ENCODE measurements at regions not wholly inside any gene's neighbourhood (a gene's known extent, or its start where the extent isn't known, plus 50 kb on each side); places are given as distances from the start of the nearest gene placed in this dataset.

GRCh38 chr3:82509106-82509842 is 747.8 kb upstream of the GBE1 start:
- H3K9me3 Mint-ChIP-seq = peaks cover 4 to 33% (median 22%) of the 10 kb centered on the region in 6 donors
- no peaks in the 10 kb centered on the region for H3K4me1 Mint-ChIP-seq
- H3K4me3 Mint-ChIP-seq = no peak overlapping the region
- H3K36me3 Mint-ChIP-seq = no peaks in the 10 kb centered on the region
- H3K27ac Mint-ChIP-seq = no peak overlapping the region
- no peaks in the 10 kb centered on the region for H3K27me3 Mint-ChIP-seq (ENCODE audit: low read depth in 3 of 3)
- no peak for DNase-seq

DNA sequence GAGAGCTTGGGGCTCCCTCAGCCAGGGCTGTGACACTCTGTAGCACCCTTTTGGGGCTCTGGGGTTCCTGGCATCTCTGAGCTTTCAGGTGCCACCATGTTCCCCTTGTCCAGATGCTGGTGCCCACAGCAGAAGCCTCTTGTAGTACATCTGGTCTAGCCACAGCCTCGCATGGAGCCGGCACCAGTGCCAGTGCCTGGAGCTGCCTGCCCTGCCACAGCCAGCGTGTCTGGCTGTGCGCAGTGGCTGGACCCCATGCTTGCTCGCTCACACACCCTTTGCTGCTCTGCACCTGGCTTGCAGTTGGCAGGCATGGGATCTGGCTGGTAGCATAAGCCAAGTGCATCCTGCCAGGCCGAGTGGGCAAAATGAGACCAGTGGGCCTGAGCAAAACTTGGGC is 744.8 kb upstream of the GBE1 start:
- Mint-ChIP-seq H3K27me3 (ENCODE audit: low read depth in 3 of 3) (no peaks in the 10 kb centered on the region), H3K36me3 (peaks cover 0 to 5% (median 0%) of the 10 kb centered on the region in 3 donors), H3K9me3 (peaks cover 4 to 22% (median 20%) of the 10 kb centered on the region in 6 donors), H3K4me3 (no peak overlapping the region), H3K27ac (no peak overlapping the region), H3K4me1 (no peaks in the 10 kb centered on the region)
- DNase-seq = no peak

DNA sequence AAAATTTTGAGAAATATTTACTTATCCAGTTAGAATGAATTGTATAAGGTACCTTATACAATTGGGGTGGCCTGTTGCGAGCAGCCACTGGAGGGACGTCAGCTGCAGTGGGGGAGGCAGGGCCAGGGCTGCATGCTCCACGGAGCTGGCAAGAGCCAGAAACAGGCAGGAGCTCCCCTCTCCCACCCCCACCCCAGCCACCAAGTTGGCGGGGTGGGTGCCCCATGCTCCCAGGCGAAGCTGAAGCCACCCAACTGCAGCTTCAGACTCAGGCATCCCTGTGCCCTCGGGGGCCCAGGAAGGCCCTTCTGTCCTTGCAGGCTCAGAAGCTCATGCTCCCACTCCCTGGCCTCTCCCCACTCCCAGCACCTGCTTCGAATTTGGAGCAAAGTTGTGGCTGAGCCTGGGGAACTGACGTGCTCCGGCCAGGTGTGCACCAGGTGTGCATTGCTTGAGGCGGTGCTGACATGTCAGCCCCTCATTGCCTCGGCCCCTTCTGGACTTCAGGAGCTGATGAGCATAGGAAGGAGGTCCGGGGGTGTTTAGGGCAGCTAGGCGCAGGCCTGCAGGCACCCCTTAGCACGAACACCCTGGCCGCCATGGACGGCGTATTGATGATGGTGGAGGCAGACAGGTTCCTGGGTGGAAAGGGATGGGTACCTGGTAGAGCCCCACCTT is 743.8 kb upstream of the GBE1 start:
- DNase-seq = no peak
- Mint-ChIP-seq H3K4me3 (no peak overlapping the region), H3K9me3 (peaks cover 4 to 26% (median 20%) of the 10 kb centered on the region in 6 donors), H3K4me1 (no peaks in the 10 kb centered on the region), H3K27ac (no peak overlapping the region), H3K27me3 (ENCODE audit: low read depth in 3 of 3) (no peaks in the 10 kb centered on the region), H3K36me3 (peaks cover 0 to 5% (median 0%) of the 10 kb centered on the region in 3 donors)

- no peaks in the 10 kb centered on the region for H3K27me3 Mint-ChIP-seq (ENCODE audit: low read depth in 3 of 3)
- peaks cover 0 to 5% (median 0%) of the 10 kb centered on the region in 3 donors for H3K36me3 Mint-ChIP-seq
- H3K27ac Mint-ChIP-seq = no peak overlapping the region
- no peak overlapping the region for H3K4me3 Mint-ChIP-seq
- no peak for DNase-seq
- no peaks in the 10 kb centered on the region for H3K4me1 Mint-ChIP-seq
- H3K9me3 Mint-ChIP-seq = peaks cover 4 to 47% (median 19%) of the 10 kb centered on the region in 6 donors
These were observed 736.7 kb upstream of the GBE1 start for GRCh38 chr3:82498186-82498585.

DNA sequence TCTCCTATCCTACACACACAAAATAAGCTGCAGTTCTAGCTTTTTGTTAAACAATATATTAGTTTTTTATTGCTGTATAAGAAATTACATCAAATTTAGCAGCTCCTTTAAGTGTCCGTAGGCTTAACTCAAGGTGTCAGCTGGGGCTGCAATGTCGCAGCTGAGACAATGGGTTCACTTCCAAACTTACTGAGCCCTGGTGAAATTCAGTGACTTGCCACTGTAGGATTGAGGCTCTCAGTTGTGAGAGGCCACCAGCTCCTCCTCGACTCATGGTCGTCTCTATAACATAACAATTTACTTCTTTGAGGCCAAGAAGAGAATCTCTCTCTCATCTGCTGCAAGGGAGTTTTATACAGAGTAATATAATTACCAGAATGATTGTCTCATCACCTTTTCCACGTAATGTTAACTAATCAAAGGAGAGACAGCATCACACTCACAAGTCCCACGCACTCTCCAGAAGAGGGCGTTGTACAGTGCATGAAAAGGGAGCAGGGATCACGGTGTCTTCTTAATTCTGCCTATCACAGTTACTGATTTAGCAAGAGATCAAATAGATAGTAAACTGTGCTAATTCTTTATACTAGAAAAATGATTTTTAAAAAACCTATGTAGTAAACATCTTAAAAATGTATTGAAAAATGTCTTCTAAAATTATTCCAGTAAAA is 735.6 kb upstream of the GBE1 start:
- no peak overlapping the region for H3K27ac Mint-ChIP-seq
- peaks cover 0 to under 1% (median 0%) of the 10 kb centered on the region in 3 donors for H3K36me3 Mint-ChIP-seq
- no peak overlapping the region for H3K4me3 Mint-ChIP-seq
- no peak for DNase-seq
- H3K4me1 Mint-ChIP-seq = no peaks in the 10 kb centered on the region
- H3K27me3 Mint-ChIP-seq (ENCODE audit: low read depth in 3 of 3) = no peaks in the 10 kb centered on the region
- peaks cover 4 to 46% (median 22%) of the 10 kb centered on the region in 6 donors for H3K9me3 Mint-ChIP-seq

- Mint-ChIP-seq H3K4me3 (no peak overlapping the region), H3K27ac (no peak overlapping the region), H3K9me3 (peaks cover 5 to 48% (median 20%) of the 10 kb centered on the region in 6 donors), H3K36me3 (no peaks in the 10 kb centered on the region), H3K4me1 (no peaks in the 10 kb centered on the region), H3K27me3 (ENCODE audit: low read depth in 3 of 3) (no peaks in the 10 kb centered on the region)
- DNase-seq = no peak
These were observed 734.2 kb upstream of the GBE1 start for GRCh38 chr3:82495655-82496054.

DNA sequence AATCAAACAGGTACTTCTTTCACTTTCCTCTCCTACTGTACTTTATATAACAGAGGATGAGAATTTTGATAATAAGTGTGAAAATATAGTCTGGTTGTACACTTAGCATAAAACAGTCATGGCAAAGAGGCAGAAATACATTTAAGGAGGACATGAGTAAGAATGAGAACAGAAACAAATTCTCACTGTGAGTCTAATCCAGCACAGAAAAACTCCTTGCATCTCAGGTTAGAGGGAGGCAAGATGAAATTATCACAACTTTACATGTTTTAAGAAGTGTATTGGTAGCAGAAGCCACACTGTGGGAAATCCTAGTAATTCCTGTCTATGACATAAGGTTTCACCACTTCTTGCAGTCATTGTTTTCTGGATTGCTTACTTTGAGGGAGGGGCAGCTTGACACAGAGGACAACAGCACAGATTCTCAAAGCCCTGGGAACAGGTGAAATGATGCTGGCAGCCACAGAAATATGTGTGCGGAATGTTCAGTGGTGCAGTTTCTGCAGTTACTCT is 733.6 kb upstream of the GBE1 start:
- Mint-ChIP-seq H3K4me3 (no peak overlapping the region), H3K36me3 (no peaks in the 10 kb centered on the region), H3K4me1 (no peaks in the 10 kb centered on the region), H3K27ac (no peak overlapping the region), H3K9me3 (peaks cover 5 to 42% (median 21%) of the 10 kb centered on the region in 6 donors), H3K27me3 (ENCODE audit: low read depth in 3 of 3) (no peaks in the 10 kb centered on the region)
- DNase-seq = no peak

- Mint-ChIP-seq H3K27me3 (ENCODE audit: low read depth in 3 of 3) (no peaks in the 10 kb centered on the region), H3K9me3 (peaks cover 2 to 40% (median 19%) of the 10 kb centered on the region in 6 donors), H3K4me3 (no peak overlapping the region), H3K27ac (no peak overlapping the region), H3K36me3 (no peaks in the 10 kb centered on the region), H3K4me1 (no peaks in the 10 kb centered on the region)
- no peak for DNase-seq
These were observed 732.4 kb upstream of the GBE1 start for GRCh38 chr3:82493858-82494257.

GRCh38 chr3:82475306-82475705 is 713.9 kb upstream of the GBE1 start:
- H3K4me1 Mint-ChIP-seq = no peaks in the 10 kb centered on the region
- H3K9me3 Mint-ChIP-seq = peaks cover 2 to 33% (median 11%) of the 10 kb centered on the region in 6 donors
- H3K27ac Mint-ChIP-seq = no peak overlapping the region
- no peak overlapping the region for H3K4me3 Mint-ChIP-seq
- DNase-seq = no peak
- no peaks in the 10 kb centered on the region for H3K27me3 Mint-ChIP-seq (ENCODE audit: low read depth in 3 of 3)
- H3K36me3 Mint-ChIP-seq = no peaks in the 10 kb centered on the region

GRCh38 chr3:82474711-82475110 is 713.3 kb upstream of the GBE1 start:
- Mint-ChIP-seq H3K9me3 (peaks cover 4 to 33% (median 12%) of the 10 kb centered on the region in 6 donors), H3K4me1 (no peaks in the 10 kb centered on the region), H3K27ac (no peak overlapping the region), H3K4me3 (no peak overlapping the region), H3K27me3 (ENCODE audit: low read depth in 3 of 3) (no peaks in the 10 kb centered on the region), H3K36me3 (no peaks in the 10 kb centered on the region)
- DNase-seq = no peak

DNA sequence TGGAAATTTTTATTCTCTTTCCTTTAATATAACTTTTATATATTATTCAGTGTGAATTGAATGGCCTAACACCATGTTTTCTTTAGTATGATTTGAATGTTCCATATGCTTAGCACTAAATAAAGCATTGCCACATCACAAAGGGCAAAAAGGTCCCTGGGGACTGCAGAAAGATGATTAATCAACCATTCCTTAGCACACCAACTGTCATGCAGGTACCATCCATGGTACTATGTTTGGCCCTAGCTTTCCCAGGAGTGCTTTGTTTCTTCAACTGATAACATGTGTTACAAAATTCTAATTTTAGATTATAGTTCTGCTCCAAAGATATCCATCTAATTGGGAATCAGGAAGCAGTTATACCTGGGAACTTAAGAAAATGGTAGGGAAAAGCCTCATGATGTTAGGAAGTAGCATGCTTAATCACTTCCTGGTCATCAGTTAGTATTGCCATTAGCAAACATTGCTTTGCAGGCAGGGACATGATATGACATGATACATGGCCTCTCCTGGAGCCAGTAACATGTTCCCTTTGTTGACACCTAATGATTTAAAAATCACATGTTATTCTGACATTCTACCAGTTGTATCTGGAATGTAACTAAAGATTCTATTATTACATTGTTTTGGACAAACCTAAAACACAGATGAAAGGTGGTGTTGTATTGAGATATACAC is 712.6 kb upstream of the GBE1 start:
- Mint-ChIP-seq H3K27me3 (ENCODE audit: low read depth in 3 of 3) (no peaks in the 10 kb centered on the region), H3K4me3 (no peak overlapping the region), H3K36me3 (no peaks in the 10 kb centered on the region), H3K27ac (no peak overlapping the region), H3K4me1 (no peaks in the 10 kb centered on the region), H3K9me3 (peaks cover 5 to 31% (median 13%) of the 10 kb centered on the region in 6 donors)
- DNase-seq = no peak

DNA sequence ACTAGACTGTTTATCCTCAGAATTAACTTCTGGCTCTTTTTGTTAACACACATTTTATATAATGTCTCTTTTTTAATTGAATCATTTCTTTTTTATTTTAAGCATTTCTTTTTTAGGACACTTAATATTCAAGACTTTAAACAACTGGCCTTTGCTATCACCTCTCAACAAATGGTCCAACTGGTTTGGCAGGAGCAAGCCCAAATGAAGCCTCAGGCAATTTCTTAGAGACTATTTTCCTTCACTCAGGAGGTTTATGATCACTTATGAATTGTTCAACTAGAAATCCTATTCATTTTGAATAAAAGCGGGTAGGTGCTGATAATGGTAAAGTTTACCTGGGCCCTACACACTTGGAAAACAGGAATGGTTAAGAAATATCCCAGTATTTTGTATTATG is 705.6 kb upstream of the GBE1 start:
- peaks cover 0 to 21% (median 12%) of the 10 kb centered on the region in 6 donors for H3K9me3 Mint-ChIP-seq
- H3K36me3 Mint-ChIP-seq = peaks cover 0 to 3% (median 0%) of the 10 kb centered on the region in 3 donors
- no peak overlapping the region for H3K27ac Mint-ChIP-seq
- no peaks in the 10 kb centered on the region for H3K27me3 Mint-ChIP-seq (ENCODE audit: low read depth in 3 of 3)
- H3K4me3 Mint-ChIP-seq = no peak overlapping the region
- no peaks in the 10 kb centered on the region for H3K4me1 Mint-ChIP-seq
- DNase-seq = no peak

- Mint-ChIP-seq H3K27me3 (ENCODE audit: low read depth in 3 of 3) (no peaks in the 10 kb centered on the region), H3K4me3 (no peak overlapping the region)
These were observed 701.5 kb upstream of the GBE1 start for GRCh38 chr3:82462977-82463376.

More at GRCh38 chr3:82462977-82463376, 701.5 kb upstream of the GBE1 start:
- DNase-seq = no peak
- Mint-ChIP-seq H3K9me3 (peaks cover 3 to 34% (median 16%) of the 10 kb centered on the region in 6 donors), H3K36me3 (peaks cover 0 to 7% (median 0%) of the 10 kb centered on the region in 3 donors), H3K27ac (no peak overlapping the region), H3K4me1 (no peaks in the 10 kb centered on the region)
